ENCODE measurements at regions not wholly inside any gene's neighbourhood (a gene's known extent, or its start where the extent isn't known, plus 50 kb on each side); places are given as distances from the start of the nearest gene placed in this dataset.

DNA sequence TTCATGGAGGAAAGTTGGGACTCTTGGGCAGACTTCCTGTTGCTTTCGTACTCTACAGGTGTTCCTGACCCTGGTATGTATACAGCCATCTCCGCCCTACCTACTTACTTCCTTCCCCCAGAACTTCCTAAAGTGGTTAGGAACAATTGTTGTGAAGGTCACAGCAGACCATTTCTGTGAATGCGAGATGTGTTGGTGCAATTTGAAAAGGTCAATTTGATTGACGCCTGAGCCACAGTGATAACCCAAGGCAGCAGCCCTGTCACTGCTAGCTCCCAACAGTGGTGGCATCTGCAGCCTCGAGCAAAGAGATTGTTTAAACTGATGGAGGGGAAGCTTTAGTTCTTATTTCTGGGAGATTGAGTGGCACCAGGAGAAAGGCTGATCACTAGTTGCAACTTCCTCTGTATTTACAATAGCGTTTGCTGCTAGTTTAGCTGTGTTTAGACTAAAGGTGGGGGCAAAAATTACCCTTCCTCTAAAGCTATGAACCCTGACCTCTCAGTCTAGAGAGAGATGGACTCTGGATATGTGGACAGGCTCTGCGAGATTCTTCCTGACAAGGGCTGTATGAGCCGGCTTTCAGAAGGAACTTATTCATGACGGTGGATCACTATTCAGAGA is 78.3 kb upstream of the MAP4K3 start:
- Histone ChIP-seq H3K27me3 (ENCODE audit: control insufficient read depth in 1 of 2, insufficient read depth in 2 of 2, low read length in 2 of 2) (no peaks in the 10 kb centered on the region), H3K27ac (ENCODE audit: low read depth, low read length) (peak overlapping the region; percentile 10), H3K9ac (ENCODE audit: low read length) (no peak overlapping the region), H3K4me3 (ENCODE audit: low read depth in 1 of 2, low read length in 2 of 2) (no peak overlapping the region), H3K9me3 (ENCODE audit: low read length) (no peaks in the 10 kb centered on the region), H3K4me1 (ENCODE audit: insufficient read depth, low read length) (peaks cover 60% of the 10 kb centered on the region), H3K36me3 (ENCODE audit: insufficient read depth, low read length) (no peaks in the 10 kb centered on the region)

GRCh38 chr2:39515897-39516346 is 78.8 kb upstream of the MAP4K3 start:
- peaks cover 58% of the 10 kb centered on the region for H3K4me1 ChIP-seq (ENCODE audit: insufficient read depth, low read length)
- H3K36me3 ChIP-seq (ENCODE audit: insufficient read depth, low read length): no peaks in the 10 kb centered on the region
- H3K9me3 ChIP-seq (ENCODE audit: low read length): no peaks in the 10 kb centered on the region
- no peak overlapping the region for H3K9ac ChIP-seq (ENCODE audit: low read length)
- H3K4me3 ChIP-seq (ENCODE audit: low read depth in 1 of 2, low read length in 2 of 2): no peak overlapping the region
- H3K27me3 ChIP-seq (ENCODE audit: control insufficient read depth in 1 of 2, insufficient read depth in 2 of 2, low read length in 2 of 2): no peaks in the 10 kb centered on the region
- H3K27ac ChIP-seq (ENCODE audit: low read depth, low read length): peak overlapping the region; percentile 35

GRCh38 chr2:39516347-39517101 is 79.4 kb upstream of the MAP4K3 start:
- Histone ChIP-seq H3K4me1 (ENCODE audit: insufficient read depth, low read length) (peaks cover 53% of the 10 kb centered on the region), H3K27me3 (ENCODE audit: control insufficient read depth in 1 of 2, insufficient read depth in 2 of 2, low read length in 2 of 2) (no peaks in the 10 kb centered on the region), H3K27ac (ENCODE audit: low read depth, low read length) (peak overlapping the region; percentile 83)

DNA sequence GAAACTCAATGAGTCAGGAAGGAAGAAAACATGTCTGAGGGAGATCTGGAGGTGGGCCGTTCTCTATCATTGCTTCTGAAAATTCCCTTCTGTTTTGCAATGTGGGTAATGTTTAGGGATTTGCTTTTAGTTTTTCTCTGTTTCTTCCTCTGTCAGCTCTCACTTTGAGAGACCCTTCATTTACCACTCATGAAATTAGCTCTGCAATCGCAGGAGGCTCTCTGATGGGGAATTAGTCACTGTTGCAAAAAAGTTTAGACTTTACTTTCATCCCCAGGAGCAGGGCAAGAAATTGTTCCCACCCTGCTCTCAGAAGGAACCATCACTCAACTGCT is 80.0 kb upstream of the MAP4K3 start:
- peak overlapping the region; percentile 83 for H3K27ac ChIP-seq (ENCODE audit: low read depth, low read length)
- H3K27me3 ChIP-seq (ENCODE audit: control insufficient read depth in 1 of 2, insufficient read depth in 2 of 2, low read length in 2 of 2): no peaks in the 10 kb centered on the region
- peaks cover 47% of the 10 kb centered on the region for H3K4me1 ChIP-seq (ENCODE audit: insufficient read depth, low read length)
- H3K4me3 ChIP-seq (ENCODE audit: low read depth in 1 of 2, low read length in 2 of 2): no peak overlapping the region
- no peak overlapping the region for H3K9ac ChIP-seq (ENCODE audit: low read length)
- H3K36me3 ChIP-seq (ENCODE audit: insufficient read depth, low read length): no peaks in the 10 kb centered on the region
- no peaks in the 10 kb centered on the region for H3K9me3 ChIP-seq (ENCODE audit: low read length)

More at GRCh38 chr2:39516347-39517101, 79.4 kb upstream of the MAP4K3 start:
- H3K9me3 ChIP-seq (ENCODE audit: low read length): no peaks in the 10 kb centered on the region
- no peak overlapping the region for H3K4me3 ChIP-seq (ENCODE audit: low read depth in 1 of 2, low read length in 2 of 2)
- no peak overlapping the region for H3K9ac ChIP-seq (ENCODE audit: low read length)
- H3K36me3 ChIP-seq (ENCODE audit: insufficient read depth, low read length): no peaks in the 10 kb centered on the region

GRCh38 chr2:39517622-39518021 is 80.5 kb upstream of the MAP4K3 start:
- Histone ChIP-seq H3K4me1 (ENCODE audit: insufficient read depth, low read length) (peaks cover 44% of the 10 kb centered on the region), H3K27ac (ENCODE audit: low read depth, low read length) (peak overlapping the region; percentile 83), H3K27me3 (ENCODE audit: control insufficient read depth in 1 of 2, insufficient read depth in 2 of 2, low read length in 2 of 2) (no peaks in the 10 kb centered on the region)

DNA sequence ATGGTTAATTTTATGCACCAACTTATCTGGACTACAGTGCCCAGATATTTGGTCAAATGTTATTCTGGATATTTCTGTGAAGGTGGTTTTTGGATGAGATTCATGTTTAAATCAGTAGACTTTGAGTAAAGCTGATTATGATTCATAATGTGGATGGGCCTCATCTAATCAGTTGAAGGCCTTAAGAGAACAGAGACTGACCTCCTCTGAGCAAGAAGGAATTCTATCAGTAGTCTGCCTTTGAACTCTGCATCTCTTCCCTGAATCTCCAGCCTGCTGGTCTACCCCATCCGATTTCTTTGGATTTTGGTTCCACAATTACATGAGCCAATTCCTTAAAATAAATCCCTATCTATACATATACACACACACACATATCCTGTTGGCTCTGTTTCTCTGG is 82.8 kb upstream of the MAP4K3 start:
- H3K27ac ChIP-seq (ENCODE audit: low read depth, low read length): no peak overlapping the region
- H3K36me3 ChIP-seq (ENCODE audit: insufficient read depth, low read length): no peaks in the 10 kb centered on the region
- H3K9me3 ChIP-seq (ENCODE audit: low read length): no peaks in the 10 kb centered on the region
- peaks cover 29% of the 10 kb centered on the region for H3K4me1 ChIP-seq (ENCODE audit: insufficient read depth, low read length)
- H3K9ac ChIP-seq (ENCODE audit: low read length): no peak overlapping the region
- H3K27me3 ChIP-seq (ENCODE audit: control insufficient read depth in 1 of 2, insufficient read depth in 2 of 2, low read length in 2 of 2): no peaks in the 10 kb centered on the region
- no peak overlapping the region for H3K4me3 ChIP-seq (ENCODE audit: low read depth in 1 of 2, low read length in 2 of 2)

More at GRCh38 chr2:39517622-39518021, 80.5 kb upstream of the MAP4K3 start:
- Histone ChIP-seq H3K9me3 (ENCODE audit: low read length) (no peaks in the 10 kb centered on the region), H3K4me3 (ENCODE audit: low read depth in 1 of 2, low read length in 2 of 2) (no peak overlapping the region), H3K36me3 (ENCODE audit: insufficient read depth, low read length) (no peaks in the 10 kb centered on the region), H3K9ac (ENCODE audit: low read length) (no peak overlapping the region)

- no peaks in the 10 kb centered on the region for H3K36me3 ChIP-seq (ENCODE audit: insufficient read depth, low read length)
- no peak overlapping the region for H3K27ac ChIP-seq (ENCODE audit: low read depth, low read length)
- H3K9ac ChIP-seq (ENCODE audit: low read length): no peak overlapping the region
- no peaks in the 10 kb centered on the region for H3K27me3 ChIP-seq (ENCODE audit: control insufficient read depth in 1 of 2, insufficient read depth in 2 of 2, low read length in 2 of 2)
- no peak overlapping the region for H3K4me3 ChIP-seq (ENCODE audit: low read depth in 1 of 2, low read length in 2 of 2)
- H3K4me1 ChIP-seq (ENCODE audit: insufficient read depth, low read length): peaks cover 18% of the 10 kb centered on the region
- no peaks in the 10 kb centered on the region for H3K9me3 ChIP-seq (ENCODE audit: low read length)
Measured at GRCh38 chr2:39521876-39522517, 84.9 kb upstream of the MAP4K3 start.

GRCh38 chr2:39522518-39522877 is 85.4 kb upstream of the MAP4K3 start:
- Histone ChIP-seq H3K9me3 (ENCODE audit: low read length) (no peaks in the 10 kb centered on the region), H3K36me3 (ENCODE audit: insufficient read depth, low read length) (no peaks in the 10 kb centered on the region), H3K4me1 (ENCODE audit: insufficient read depth, low read length) (peaks cover 13% of the 10 kb centered on the region), H3K27me3 (ENCODE audit: control insufficient read depth in 1 of 2, insufficient read depth in 2 of 2, low read length in 2 of 2) (no peaks in the 10 kb centered on the region), H3K4me3 (ENCODE audit: low read depth in 1 of 2, low read length in 2 of 2) (no peak overlapping the region), H3K27ac (ENCODE audit: low read depth, low read length) (no peak overlapping the region), H3K9ac (ENCODE audit: low read length) (no peak overlapping the region)

- H3K36me3 ChIP-seq (ENCODE audit: insufficient read depth, low read length): no peaks in the 10 kb centered on the region
- H3K27me3 ChIP-seq (ENCODE audit: control insufficient read depth in 1 of 2, insufficient read depth in 2 of 2, low read length in 2 of 2): no peaks in the 10 kb centered on the region
- H3K27ac ChIP-seq (ENCODE audit: low read depth, low read length): no peak overlapping the region
- no peak overlapping the region for H3K9ac ChIP-seq (ENCODE audit: low read length)
- H3K9me3 ChIP-seq (ENCODE audit: low read length): no peaks in the 10 kb centered on the region
- H3K4me3 ChIP-seq (ENCODE audit: low read depth in 1 of 2, low read length in 2 of 2): no peak overlapping the region
- peaks cover 7% of the 10 kb centered on the region for H3K4me1 ChIP-seq (ENCODE audit: insufficient read depth, low read length)
Measured at GRCh38 chr2:39523308-39524044, 86.4 kb upstream of the MAP4K3 start.

- Histone ChIP-seq H3K27ac (ENCODE audit: low read depth, low read length) (no peak overlapping the region), H3K9ac (ENCODE audit: low read length) (no peak overlapping the region), H3K4me3 (ENCODE audit: low read depth in 1 of 2, low read length in 2 of 2) (no peak overlapping the region), H3K4me1 (ENCODE audit: insufficient read depth, low read length) (peaks cover 7% of the 10 kb centered on the region), H3K9me3 (ENCODE audit: low read length) (no peaks in the 10 kb centered on the region), H3K36me3 (ENCODE audit: insufficient read depth, low read length) (no peaks in the 10 kb centered on the region), H3K27me3 (ENCODE audit: control insufficient read depth in 1 of 2, insufficient read depth in 2 of 2, low read length in 2 of 2) (no peaks in the 10 kb centered on the region)
Measured at GRCh38 chr2:39524061-39524460, 87.0 kb upstream of the MAP4K3 start.

All from muscle layer of colon (tissue), 2 donors.